ENCODE measurements at regions not wholly inside any gene's neighbourhood (a gene's known extent, or its start where the extent isn't known, plus 50 kb on each side); places are given as distances from the start of the nearest gene placed in this dataset.

DNA sequence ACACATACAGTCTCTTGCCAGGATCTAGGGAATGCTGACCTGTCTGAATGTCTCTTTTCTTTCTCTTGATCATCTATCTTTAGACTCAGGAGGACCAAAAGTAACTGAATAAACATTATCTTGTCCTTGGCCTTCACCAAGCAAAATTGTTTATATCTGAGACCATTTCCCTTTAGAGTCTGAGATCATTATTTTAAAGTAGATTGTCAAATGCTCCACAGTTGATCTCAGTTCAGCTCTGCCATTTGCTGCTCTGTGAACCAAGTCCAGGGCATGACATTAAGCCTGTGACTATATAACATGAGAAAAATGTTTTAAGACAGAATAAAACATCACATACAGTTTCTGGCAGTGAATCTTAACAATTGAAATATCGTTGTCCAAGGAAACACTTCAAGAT, 148.3 kb upstream of the NRSN1 start:
- Histone ChIP-seq H3K27ac (ENCODE audit: low read length) (no peak overlapping the region), H3K27me3 (ENCODE audit: control insufficient read depth, insufficient read depth, low read length) (no peaks in the 10 kb centered on the region), H3K36me3 (ENCODE audit: control insufficient read depth, insufficient read depth, low read length) (no peaks in the 10 kb centered on the region), H3K4me1 (ENCODE audit: control insufficient read depth, insufficient read depth, low read length) (no peaks in the 10 kb centered on the region), H3K9me3 (ENCODE audit: control insufficient read depth, low read depth, low read length) (no peaks in the 10 kb centered on the region), H3K4me3 (ENCODE audit: low read length) (no peak overlapping the region)
- no peak for DNase-seq
- WGBS (ENCODE audit: insufficient coverage, low lambda C conversion rate): no CpG with 5 or more reads among the region's 1 CpG

DNA sequence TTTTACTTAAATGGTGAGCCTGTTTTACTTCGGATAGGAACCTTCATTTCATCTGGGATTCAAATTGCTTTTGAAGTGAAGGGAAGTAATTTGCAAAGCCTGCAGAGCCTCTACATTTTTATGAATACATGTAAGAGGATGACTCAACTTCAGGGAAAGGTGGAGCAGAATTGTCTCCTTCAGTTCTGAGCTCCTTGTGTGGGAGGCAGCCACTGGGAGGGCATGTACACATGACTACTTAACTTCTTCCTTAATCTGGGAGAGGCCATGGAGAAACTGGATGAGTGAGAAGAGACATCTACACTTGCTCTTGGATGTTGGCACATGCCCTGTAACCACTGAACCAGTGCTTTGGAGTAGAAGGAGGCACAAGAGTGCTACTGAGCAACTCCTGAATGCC, 145.1 kb upstream of the NRSN1 start:
- Histone ChIP-seq H3K4me1 (ENCODE audit: control insufficient read depth, insufficient read depth, low read length) (no peaks in the 10 kb centered on the region), H3K27ac (ENCODE audit: low read length) (no peak overlapping the region), H3K27me3 (ENCODE audit: control insufficient read depth, insufficient read depth, low read length) (no peaks in the 10 kb centered on the region), H3K4me3 (ENCODE audit: low read length) (no peak overlapping the region), H3K9me3 (ENCODE audit: control insufficient read depth, low read depth, low read length) (no peaks in the 10 kb centered on the region), H3K36me3 (ENCODE audit: control insufficient read depth, insufficient read depth, low read length) (no peaks in the 10 kb centered on the region)
- no peak for DNase-seq
- 80% methylated on average over 1 of the region's 1 CpG for WGBS (ENCODE audit: insufficient coverage, low lambda C conversion rate)

DNA sequence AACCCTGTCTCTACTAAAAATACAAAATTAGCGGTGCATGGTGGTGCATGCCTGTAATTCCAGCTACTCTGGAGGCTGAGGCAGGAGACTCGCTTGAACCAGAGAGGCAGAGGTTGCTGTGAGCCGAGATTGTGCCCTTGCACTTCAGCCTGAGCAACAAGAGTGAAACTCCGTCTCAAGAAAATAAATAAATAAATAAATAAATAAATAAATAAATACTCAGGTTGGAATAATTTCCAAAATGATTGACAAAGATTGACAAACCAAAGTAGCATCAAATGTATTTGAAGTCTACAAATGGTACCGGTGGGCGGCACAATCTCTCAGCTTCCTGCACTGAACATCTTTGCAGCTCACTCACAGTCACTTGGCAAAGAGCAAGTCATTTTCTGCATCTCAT, 144.1 kb upstream of the NRSN1 start:
- no peak for DNase-seq
- no peaks in the 10 kb centered on the region for H3K9me3 ChIP-seq (ENCODE audit: control insufficient read depth, low read depth, low read length)
- no peaks in the 10 kb centered on the region for H3K4me1 ChIP-seq (ENCODE audit: control insufficient read depth, insufficient read depth, low read length)
- no peaks in the 10 kb centered on the region for H3K36me3 ChIP-seq (ENCODE audit: control insufficient read depth, insufficient read depth, low read length)
- no peak overlapping the region for H3K4me3 ChIP-seq (ENCODE audit: low read length)
- H3K27ac ChIP-seq (ENCODE audit: low read length): no peak overlapping the region
- no peaks in the 10 kb centered on the region for H3K27me3 ChIP-seq (ENCODE audit: control insufficient read depth, insufficient read depth, low read length)
- 100% methylated on average over 2 of the region's 6 CpGs for WGBS (ENCODE audit: insufficient coverage, low lambda C conversion rate)

DNA sequence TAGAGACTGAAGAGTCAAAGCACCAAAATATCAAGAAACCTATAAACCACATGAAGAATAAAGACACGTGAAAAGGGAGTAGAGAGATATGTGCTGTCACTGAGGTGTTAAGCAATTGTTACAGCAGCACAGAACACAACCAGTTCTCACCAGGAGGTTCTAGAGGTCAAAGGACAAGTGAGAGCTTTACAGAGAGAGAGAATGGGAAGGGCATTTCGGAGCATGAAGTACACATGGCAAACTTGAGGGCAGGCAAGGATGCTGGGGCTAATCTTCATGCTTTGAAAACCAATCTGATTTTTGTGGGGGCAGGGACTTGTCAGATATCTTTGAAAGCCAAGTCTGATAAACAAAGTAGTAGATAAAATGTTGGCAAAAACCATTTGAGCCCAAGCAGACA, 142.3 kb upstream of the NRSN1 start:
- DNase-seq: peak; percentile 44 to 75
- no peaks in the 10 kb centered on the region for H3K4me1 ChIP-seq (ENCODE audit: control insufficient read depth, insufficient read depth, low read length)
- no peak overlapping the region for H3K27ac ChIP-seq (ENCODE audit: low read length)
- 0% methylated on average over 1 of the region's 2 CpGs for WGBS (ENCODE audit: insufficient coverage, low lambda C conversion rate)
- H3K9me3 ChIP-seq (ENCODE audit: control insufficient read depth, low read depth, low read length): no peaks in the 10 kb centered on the region
- H3K4me3 ChIP-seq (ENCODE audit: low read length): no peak overlapping the region
- no peaks in the 10 kb centered on the region for H3K36me3 ChIP-seq (ENCODE audit: control insufficient read depth, insufficient read depth, low read length)
- H3K27me3 ChIP-seq (ENCODE audit: control insufficient read depth, insufficient read depth, low read length): no peaks in the 10 kb centered on the region

DNA sequence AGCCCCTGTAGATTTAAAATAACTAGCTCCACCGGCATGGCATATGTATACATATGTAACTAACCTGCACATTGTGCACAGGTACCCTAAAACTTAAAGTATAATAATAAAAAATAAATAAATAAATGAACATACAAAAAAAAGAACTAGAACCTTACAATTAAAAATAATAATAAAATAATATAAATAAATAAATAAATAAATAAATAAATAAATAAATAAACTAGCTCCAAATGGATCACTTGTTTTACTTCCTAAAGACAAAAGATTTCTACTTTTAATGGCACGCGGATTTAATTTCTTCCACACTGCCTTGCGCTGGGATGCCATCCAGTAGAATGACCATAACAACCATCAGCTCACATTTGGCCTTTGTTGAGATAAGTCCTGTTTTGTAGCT, 141.0 kb upstream of the NRSN1 start:
- Histone ChIP-seq H3K4me3 (ENCODE audit: low read length) (no peak overlapping the region), H3K36me3 (ENCODE audit: control insufficient read depth, insufficient read depth, low read length) (no peaks in the 10 kb centered on the region), H3K27ac (ENCODE audit: low read length) (no peak overlapping the region), H3K27me3 (ENCODE audit: control insufficient read depth, insufficient read depth, low read length) (no peaks in the 10 kb centered on the region), H3K9me3 (ENCODE audit: control insufficient read depth, low read depth, low read length) (no peaks in the 10 kb centered on the region), H3K4me1 (ENCODE audit: control insufficient read depth, insufficient read depth, low read length) (no peaks in the 10 kb centered on the region)
- no peak for DNase-seq
- 100% methylated on average over 3 of the region's 4 CpGs for WGBS (ENCODE audit: insufficient coverage, low lambda C conversion rate)

DNA sequence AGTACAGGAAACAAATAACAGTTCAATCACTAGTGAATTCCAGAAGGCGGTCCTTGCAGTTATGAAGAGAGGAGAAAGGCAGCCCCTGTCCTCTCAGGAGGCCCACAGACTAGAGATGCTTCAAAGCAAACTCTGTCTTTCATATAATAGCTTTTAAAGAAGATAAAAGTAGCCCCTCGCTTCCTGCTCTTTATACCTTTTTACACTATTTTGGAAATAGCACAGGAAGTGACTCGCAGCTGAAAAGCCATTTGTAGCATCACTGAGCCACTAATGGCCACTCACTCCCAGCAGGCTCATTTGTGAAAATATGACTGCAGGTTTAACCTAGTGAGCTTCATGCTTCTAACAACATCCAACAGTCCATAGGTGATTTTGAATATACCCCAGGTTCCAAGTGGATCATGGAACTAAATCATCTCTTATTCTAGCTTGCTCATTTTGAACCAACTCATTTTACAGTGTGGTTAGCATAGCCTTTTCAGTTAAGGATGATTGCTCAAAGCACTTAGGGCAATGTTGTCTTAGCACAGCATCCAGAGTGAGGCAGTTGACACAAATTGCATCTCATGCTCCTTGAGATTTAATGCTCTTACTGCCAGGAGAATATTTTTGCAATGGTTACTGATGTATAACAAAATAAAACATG, 136.0 kb upstream of the NRSN1 start:
- Histone ChIP-seq H3K4me1 (ENCODE audit: control insufficient read depth, insufficient read depth, low read length) (no peaks in the 10 kb centered on the region), H3K4me3 (ENCODE audit: low read length) (no peak overlapping the region), H3K27ac (ENCODE audit: low read length) (no peak overlapping the region), H3K36me3 (ENCODE audit: control insufficient read depth, insufficient read depth, low read length) (no peaks in the 10 kb centered on the region), H3K27me3 (ENCODE audit: control insufficient read depth, insufficient read depth, low read length) (no peaks in the 10 kb centered on the region), H3K9me3 (ENCODE audit: control insufficient read depth, low read depth, low read length) (no peaks in the 10 kb centered on the region)
- DNase-seq: no peak
- whole genome bisulfite sequencing (ENCODE audit: insufficient coverage, low lambda C conversion rate): no CpG with 5 or more reads among the region's 3 CpGs

DNA sequence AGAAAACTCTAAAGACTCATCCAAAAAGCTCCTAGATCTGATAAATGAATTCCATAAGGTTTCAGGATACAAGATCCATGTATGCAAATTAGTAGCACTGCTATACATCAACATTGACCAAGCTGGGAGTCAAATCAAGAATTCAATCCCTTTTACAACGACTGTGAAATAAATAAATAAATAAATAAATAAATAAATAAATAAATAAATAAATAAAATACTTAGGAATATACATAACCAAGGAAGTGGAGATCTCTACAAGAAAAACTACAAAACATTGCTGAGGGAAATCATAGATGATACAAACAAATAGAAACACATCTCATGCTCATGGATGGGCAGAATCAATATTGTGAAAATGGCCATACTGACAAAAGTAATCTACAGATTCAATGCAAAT, 132.0 kb upstream of the NRSN1 start:
- no peaks in the 10 kb centered on the region for H3K36me3 ChIP-seq (ENCODE audit: control insufficient read depth, insufficient read depth, low read length)
- no CpG with 5 or more reads among the region's 1 CpG for WGBS (ENCODE audit: insufficient coverage, low lambda C conversion rate)

DNA sequence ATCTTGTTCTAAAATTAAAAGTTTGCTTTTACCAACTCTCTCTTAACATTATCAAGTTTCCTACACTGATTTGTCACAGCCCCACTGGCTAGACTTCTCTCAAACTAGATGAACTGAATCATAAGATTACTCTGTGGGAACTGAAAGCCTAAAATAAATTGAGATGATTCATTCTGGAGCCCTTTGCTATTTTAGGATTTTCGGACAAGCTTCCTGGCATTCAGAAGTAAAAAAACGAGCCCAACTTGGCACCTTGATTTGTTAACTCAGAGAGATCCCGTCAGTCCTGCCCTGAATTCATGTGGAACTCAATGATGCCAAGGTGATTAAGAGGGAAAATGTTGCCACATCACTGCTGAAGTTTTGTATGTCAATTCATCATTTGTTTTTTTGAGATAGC, 122.0 kb upstream of the NRSN1 start:
- Histone ChIP-seq H3K36me3 (ENCODE audit: control insufficient read depth, insufficient read depth, low read length) (no peaks in the 10 kb centered on the region), H3K27ac (ENCODE audit: low read length) (no peak overlapping the region), H3K4me1 (ENCODE audit: control insufficient read depth, insufficient read depth, low read length) (peaks cover 15% of the 10 kb centered on the region), H3K27me3 (ENCODE audit: control insufficient read depth, insufficient read depth, low read length) (no peaks in the 10 kb centered on the region), H3K9me3 (ENCODE audit: control insufficient read depth, low read depth, low read length) (no peaks in the 10 kb centered on the region), H3K4me3 (ENCODE audit: low read length) (no peak overlapping the region)
- no peak for DNase-seq
- no CpG with 5 or more reads among the region's 3 CpGs for WGBS (ENCODE audit: insufficient coverage, low lambda C conversion rate)

More for the DNA sequence above, 132.0 kb upstream of the NRSN1 start:
- Histone ChIP-seq H3K4me3 (ENCODE audit: low read length) (no peak overlapping the region), H3K4me1 (ENCODE audit: control insufficient read depth, insufficient read depth, low read length) (no peaks in the 10 kb centered on the region), H3K9me3 (ENCODE audit: control insufficient read depth, low read depth, low read length) (no peaks in the 10 kb centered on the region), H3K27ac (ENCODE audit: low read length) (no peak overlapping the region), H3K27me3 (ENCODE audit: control insufficient read depth, insufficient read depth, low read length) (no peaks in the 10 kb centered on the region)
- no peak for DNase-seq

DNA sequence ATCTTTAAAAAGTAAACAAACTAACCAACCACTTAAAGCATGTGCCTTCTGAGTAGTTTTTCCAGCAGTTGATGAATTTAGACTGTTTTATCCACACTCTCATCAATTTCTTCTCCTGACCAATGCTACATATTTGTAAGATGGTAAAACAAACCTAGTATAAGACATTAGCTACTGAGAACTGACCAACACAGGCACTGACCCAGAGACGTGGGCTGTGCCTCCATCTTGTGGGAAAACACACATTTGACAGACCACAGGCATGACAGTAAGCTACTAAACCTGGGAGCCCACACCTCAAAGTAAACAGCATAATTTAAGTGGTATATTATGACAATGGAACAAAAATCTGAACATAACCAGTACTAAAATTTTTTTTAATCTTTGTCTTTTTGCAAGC, 121.4 kb upstream of the NRSN1 start:
- WGBS (ENCODE audit: insufficient coverage, low lambda C conversion rate): no CpG with 5 or more reads among the region's 1 CpG
- Histone ChIP-seq H3K9me3 (ENCODE audit: control insufficient read depth, low read depth, low read length) (no peaks in the 10 kb centered on the region), H3K27me3 (ENCODE audit: control insufficient read depth, insufficient read depth, low read length) (no peaks in the 10 kb centered on the region), H3K4me1 (ENCODE audit: control insufficient read depth, insufficient read depth, low read length) (peaks cover 15% of the 10 kb centered on the region), H3K27ac (ENCODE audit: low read length) (no peak overlapping the region), H3K4me3 (ENCODE audit: low read length) (no peak overlapping the region), H3K36me3 (ENCODE audit: control insufficient read depth, insufficient read depth, low read length) (no peaks in the 10 kb centered on the region)
- DNase-seq: no peak

DNA sequence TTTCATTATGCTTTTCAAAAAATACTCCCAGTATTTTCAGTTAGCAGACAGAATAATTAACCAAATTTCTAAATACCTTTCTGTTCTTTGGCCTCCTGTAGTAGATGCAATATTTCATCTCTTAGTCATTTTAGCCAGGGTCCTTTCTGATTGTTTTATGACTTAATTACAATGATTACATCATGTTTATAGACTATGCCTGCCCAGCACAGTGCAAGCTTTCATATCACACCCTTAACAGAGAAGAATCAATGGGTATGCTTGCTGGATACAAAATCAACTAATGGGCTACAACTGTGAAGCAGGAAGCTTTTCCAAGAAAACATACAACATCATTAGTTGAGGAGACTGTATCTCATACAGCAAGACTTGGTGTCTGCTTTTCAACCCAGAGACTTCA, 119.8 kb upstream of the NRSN1 start:
- Histone ChIP-seq H3K27ac (ENCODE audit: low read length) (peak overlapping the region; percentile 15), H3K4me3 (ENCODE audit: low read length) (no peak overlapping the region), H3K27me3 (ENCODE audit: control insufficient read depth, insufficient read depth, low read length) (no peaks in the 10 kb centered on the region), H3K9me3 (ENCODE audit: control insufficient read depth, low read depth, low read length) (no peaks in the 10 kb centered on the region), H3K36me3 (ENCODE audit: control insufficient read depth, insufficient read depth, low read length) (no peaks in the 10 kb centered on the region), H3K4me1 (ENCODE audit: control insufficient read depth, insufficient read depth, low read length) (peaks cover 15% of the 10 kb centered on the region)
- peak; percentile 52 to 82 for DNase-seq

DNA sequence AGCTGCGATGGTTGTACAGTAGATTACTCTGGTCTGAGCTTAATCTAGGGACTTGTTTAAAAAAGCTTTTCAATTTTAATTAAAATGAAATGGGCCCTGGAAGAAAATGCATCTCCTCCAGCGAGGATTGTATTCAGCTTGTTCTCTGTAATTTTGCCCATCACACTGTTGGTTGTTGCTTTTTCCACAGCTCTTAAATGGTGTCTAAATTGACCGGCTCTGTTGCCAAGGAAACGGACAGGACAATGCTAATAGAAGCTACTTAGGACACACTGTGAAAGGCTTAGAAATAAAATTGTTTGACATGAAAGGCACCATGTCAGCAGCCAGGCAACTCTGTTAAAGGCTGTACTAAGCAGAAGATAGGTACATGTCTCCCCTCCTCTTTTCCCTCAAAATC, 116.7 kb upstream of the NRSN1 start:
- DNase-seq: no peak
- H3K4me3 ChIP-seq (ENCODE audit: low read length): no peak overlapping the region
- 33% methylated on average over 1 of the region's 4 CpGs for WGBS (ENCODE audit: insufficient coverage, low lambda C conversion rate)
- H3K27me3 ChIP-seq (ENCODE audit: control insufficient read depth, insufficient read depth, low read length): no peaks in the 10 kb centered on the region
- peaks cover 8% of the 10 kb centered on the region for H3K9me3 ChIP-seq (ENCODE audit: control insufficient read depth, low read depth, low read length)
- H3K36me3 ChIP-seq (ENCODE audit: control insufficient read depth, insufficient read depth, low read length): no peaks in the 10 kb centered on the region
- peaks cover 15% of the 10 kb centered on the region for H3K4me1 ChIP-seq (ENCODE audit: control insufficient read depth, insufficient read depth, low read length)
- H3K27ac ChIP-seq (ENCODE audit: low read length): no peak overlapping the region

Measured in large intestine (tissue), 3 donors.